ENCODE measurements at regions not wholly inside any gene's neighbourhood (a gene's known extent, or its start where the extent isn't known, plus 50 kb on each side); places are given as distances from the start of the nearest gene placed in this dataset.

DNA sequence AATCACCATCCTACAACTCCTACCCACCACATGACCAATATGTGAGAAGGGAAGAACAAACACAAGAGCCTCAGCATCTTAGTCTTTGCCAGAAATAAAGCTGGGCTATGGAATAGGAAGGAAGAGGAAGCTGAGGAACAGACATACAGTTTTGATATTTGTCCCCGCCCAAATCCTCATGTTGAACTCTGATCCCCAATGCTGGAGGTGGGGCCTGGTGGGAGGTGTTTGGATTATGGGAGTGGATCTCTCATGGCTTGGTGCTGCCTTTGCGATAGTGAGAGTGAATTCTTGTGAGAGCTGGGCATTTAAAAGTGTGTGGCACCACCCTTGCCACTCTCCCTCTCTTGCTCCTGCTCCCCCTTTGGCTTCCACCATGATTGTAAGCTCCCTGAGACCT lies 52.4 kb upstream of the NLK start:
- Histone ChIP-seq H3K27me3 (ENCODE audit: control insufficient read depth, insufficient read depth, low read length) (peaks cover 16% of the 10 kb centered on the region), H3K9me3 (ENCODE audit: control insufficient read depth, insufficient read depth, low read depth, low read length) (no peaks in the 10 kb centered on the region), H3K4me1 (ENCODE audit: control insufficient read depth, insufficient read depth, low read length) (no peaks in the 10 kb centered on the region), H3K4me3 (ENCODE audit: low read depth in 2 of 2, low read length in 2 of 2) (no peak overlapping the region), H3K27ac (ENCODE audit: low read length) (no peak overlapping the region), H3K36me3 (ENCODE audit: control insufficient read depth, insufficient read depth, low read length) (no peaks in the 10 kb centered on the region)
- in situ Hi-C loops (cut with HindIII; ENCODE audit: low pct_unique_long_range_greater_than_20kb, low sequenced_read_pairs) (no loop called here), intact Hi-C loops (cut with micrococcal nuclease; ENCODE audit: unreplicated experiment) (loop anchor here (10.0 kb wide), 1 partner anchor 85 kb away; no protein-coding TSS in a partner anchor)
- ChIA-PET POLR2A (no interaction called here), CTCF (no interaction called here)
- DNase-seq (ENCODE audit: low read depth, low spot score), result no peak
- no TSS peak for BruUV-seq (replicated peaks)
- TF ChIP-seq, protein P1, sequence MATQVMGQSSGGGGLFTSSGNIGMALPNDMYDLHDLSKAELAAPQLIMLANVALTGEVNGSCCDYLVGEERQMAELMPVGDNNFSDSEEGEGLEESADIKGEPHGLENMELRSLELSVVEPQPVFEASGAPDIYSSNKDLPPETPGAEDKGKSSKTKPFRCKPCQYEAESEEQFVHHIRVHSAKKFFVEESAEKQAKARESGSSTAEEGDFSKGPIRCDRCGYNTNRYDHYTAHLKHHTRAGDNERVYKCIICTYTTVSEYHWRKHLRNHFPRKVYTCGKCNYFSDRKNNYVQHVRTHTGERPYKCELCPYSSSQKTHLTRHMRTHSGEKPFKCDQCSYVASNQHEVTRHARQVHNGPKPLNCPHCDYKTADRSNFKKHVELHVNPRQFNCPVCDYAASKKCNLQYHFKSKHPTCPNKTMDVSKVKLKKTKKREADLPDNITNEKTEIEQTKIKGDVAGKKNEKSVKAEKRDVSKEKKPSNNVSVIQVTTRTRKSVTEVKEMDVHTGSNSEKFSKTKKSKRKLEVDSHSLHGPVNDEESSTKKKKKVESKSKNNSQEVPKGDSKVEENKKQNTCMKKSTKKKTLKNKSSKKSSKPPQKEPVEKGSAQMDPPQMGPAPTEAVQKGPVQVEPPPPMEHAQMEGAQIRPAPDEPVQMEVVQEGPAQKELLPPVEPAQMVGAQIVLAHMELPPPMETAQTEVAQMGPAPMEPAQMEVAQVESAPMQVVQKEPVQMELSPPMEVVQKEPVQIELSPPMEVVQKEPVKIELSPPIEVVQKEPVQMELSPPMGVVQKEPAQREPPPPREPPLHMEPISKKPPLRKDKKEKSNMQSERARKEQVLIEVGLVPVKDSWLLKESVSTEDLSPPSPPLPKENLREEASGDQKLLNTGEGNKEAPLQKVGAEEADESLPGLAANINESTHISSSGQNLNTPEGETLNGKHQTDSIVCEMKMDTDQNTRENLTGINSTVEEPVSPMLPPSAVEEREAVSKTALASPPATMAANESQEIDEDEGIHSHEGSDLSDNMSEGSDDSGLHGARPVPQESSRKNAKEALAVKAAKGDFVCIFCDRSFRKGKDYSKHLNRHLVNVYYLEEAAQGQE (IDR thresholded peaks at IDR 0.05; ENCODE audit: insufficient read depth in 1 of 2, low read depth in 2 of 2, low read length in 1 of 2), result no peak
- ATAC-seq, result no peak

DNA sequence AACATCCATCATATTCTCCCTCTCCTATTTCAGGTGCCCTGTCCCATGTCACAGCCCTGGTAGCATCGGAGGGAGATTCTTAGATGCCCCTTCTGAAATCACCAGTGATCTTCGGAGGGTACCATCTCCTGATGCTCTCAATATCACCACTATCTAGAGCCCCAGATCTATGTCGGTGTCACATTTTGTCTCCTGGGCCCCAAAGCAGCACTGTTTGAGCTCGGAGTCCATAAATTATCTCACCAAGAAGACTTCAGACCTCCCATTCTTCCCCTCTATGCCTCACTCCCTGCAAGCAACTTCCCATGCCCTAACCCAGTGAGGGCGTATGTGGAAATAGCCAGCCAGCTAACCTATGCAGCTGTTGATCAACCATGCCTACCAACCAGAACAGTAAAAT lies 51.5 kb upstream of the NLK start:
- Histone ChIP-seq H3K9me3 (ENCODE audit: control insufficient read depth, insufficient read depth, low read depth, low read length) (no peaks in the 10 kb centered on the region), H3K4me1 (ENCODE audit: control insufficient read depth, insufficient read depth, low read length) (no peaks in the 10 kb centered on the region), H3K27ac (ENCODE audit: low read length) (no peak overlapping the region), H3K36me3 (ENCODE audit: control insufficient read depth, insufficient read depth, low read length) (no peaks in the 10 kb centered on the region), H3K4me3 (ENCODE audit: low read depth in 2 of 2, low read length in 2 of 2) (no peak overlapping the region), H3K27me3 (ENCODE audit: control insufficient read depth, insufficient read depth, low read length) (peaks cover 21% of the 10 kb centered on the region)
- no peak for TF ChIP-seq SIN3A (IDR thresholded peaks at IDR 0.05; ENCODE audit: borderline replicate concordance, insufficient read depth, low read depth, low read length)
- TF ChIP-seq, protein P1 (IDR thresholded peaks at IDR 0.05; ENCODE audit: insufficient read depth in 1 of 2, low read depth in 2 of 2, low read length in 1 of 2), result no peak
- TF ChIP-seq, protein P2, sequence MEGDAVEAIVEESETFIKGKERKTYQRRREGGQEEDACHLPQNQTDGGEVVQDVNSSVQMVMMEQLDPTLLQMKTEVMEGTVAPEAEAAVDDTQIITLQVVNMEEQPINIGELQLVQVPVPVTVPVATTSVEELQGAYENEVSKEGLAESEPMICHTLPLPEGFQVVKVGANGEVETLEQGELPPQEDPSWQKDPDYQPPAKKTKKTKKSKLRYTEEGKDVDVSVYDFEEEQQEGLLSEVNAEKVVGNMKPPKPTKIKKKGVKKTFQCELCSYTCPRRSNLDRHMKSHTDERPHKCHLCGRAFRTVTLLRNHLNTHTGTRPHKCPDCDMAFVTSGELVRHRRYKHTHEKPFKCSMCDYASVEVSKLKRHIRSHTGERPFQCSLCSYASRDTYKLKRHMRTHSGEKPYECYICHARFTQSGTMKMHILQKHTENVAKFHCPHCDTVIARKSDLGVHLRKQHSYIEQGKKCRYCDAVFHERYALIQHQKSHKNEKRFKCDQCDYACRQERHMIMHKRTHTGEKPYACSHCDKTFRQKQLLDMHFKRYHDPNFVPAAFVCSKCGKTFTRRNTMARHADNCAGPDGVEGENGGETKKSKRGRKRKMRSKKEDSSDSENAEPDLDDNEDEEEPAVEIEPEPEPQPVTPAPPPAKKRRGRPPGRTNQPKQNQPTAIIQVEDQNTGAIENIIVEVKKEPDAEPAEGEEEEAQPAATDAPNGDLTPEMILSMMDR (IDR thresholded peaks at IDR 0.05), result no peak
- TF ChIP-seq TCF7L2 (IDR thresholded peaks at IDR 0.05; ENCODE audit: low read depth, low read length), result no peak
- no peak for TF ChIP-seq POLR2AphosphoS5 (IDR thresholded peaks at IDR 0.05; ENCODE audit: low read depth, low read length)
- in situ Hi-C loops (cut with HindIII; ENCODE audit: low pct_unique_long_range_greater_than_20kb, low sequenced_read_pairs) (no loop called here), intact Hi-C loops (cut with micrococcal nuclease; ENCODE audit: unreplicated experiment) (loop anchor here (10.0 kb wide), 1 partner anchor 84 kb away; no protein-coding TSS in a partner anchor)
- ChIA-PET CTCF (no interaction called here), POLR2A (no interaction called here)
- ATAC-seq (no peak), DNase-seq (ENCODE audit: low read depth, low spot score) (no peak)
- no TSS peak for BruUV-seq (replicated peaks)
